Sigmoid colon (tissue), 6 donors: ENCODE measurements at regions not wholly inside any gene's neighbourhood (a gene's known extent, or its start where the extent isn't known, plus 50 kb on each side); places are given as distances from the start of the nearest gene placed in this dataset.
"Not testable (repeated sequence)": the region's sequence is repeated elsewhere in the genome, so short reads cannot be mapped to it uniquely, and the experiment has no call there.

Experiments used
- DNase-seq: peaks from one replicate; pipeline ENCODE4 v3.0.0-alpha.2; 2019
- H3K27ac ChIP-seq, 4 donors: fragments of 200-600 bp; sonication (generic); one replicate each; pipeline ENCODE4 v1.5.1; 2016 to 2019; ENCODE audit warnings: mild to moderate bottlenecking in 1 of 4
- H3K27me3 ChIP-seq, 3 donors: fragments of 200-600 bp; sonication (generic); one replicate each; pipeline ENCODE4 v1.5.1; 2019; ENCODE audit warnings: mild to moderate bottlenecking in 1 of 3
- H3K36me3 ChIP-seq, 4 donors: fragments of 200-600 bp; sonication (generic); one replicate each; pipeline ENCODE4 v1.5.1; 2016 to 2019
- H3K4me1 ChIP-seq, 4 donors: fragments of 200-600 bp; sonication (generic); one replicate each; pipeline ENCODE4 v1.5.1; 2017 to 2019
- H3K4me3 ChIP-seq, 4 donors: fragments of 200-600 bp; sonication (generic); one replicate each; pipeline ENCODE4 v1.5.1; 2017 to 2019; ENCODE audit warnings: mild to moderate bottlenecking in 2 of 4, moderate library complexity in 1 of 4
- H3K9me3 ChIP-seq, 4 donors: fragments of 200-600 bp in 3 of 4; sonication (generic) in 3 of 4; one replicate each; pipeline versions ENCODE4 v1.5.1 to v1.6.1; 2013 to 2019
- CTCF ChIP-seq, 4 experiments: fragments of 450-650 bp in 3 of 4; fragments of 200-600 bp in 1 of 4; IDR thresholded peaks; one replicate each; pipeline ENCODE4 v1.5.1; 2016 to 2019; ENCODE audit warnings: antibody characterized with exemption in 4 of 4, mild to moderate bottlenecking in 3 of 4, moderate library complexity in 2 of 4
- EP300 ChIP-seq, 4 donors: sonication (generic); formaldehyde crosslinking; IDR thresholded peaks; one replicate each; pipeline ENCODE4 v1.6.1; 2017; ENCODE audit warnings: antibody characterized with exemption in 4 of 4
- POLR2A ChIP-seq, 2 donors: fragments of 450-650 bp; IDR thresholded peaks; one replicate each; pipeline ENCODE4 v1.6.1; 2016; ENCODE audit warnings: antibody characterized with exemption in 2 of 2, mild to moderate bottlenecking in 2 of 2, moderate library complexity in 2 of 2
- POLR2AphosphoS5 ChIP-seq, 4 donors: sonication (generic); formaldehyde crosslinking; IDR thresholded peaks; one replicate each; pipeline ENCODE4 v1.6.1; 2017; ENCODE audit warnings: antibody characterized with exemption in 4 of 4
- WGBS, 2 donors: extraction: QIAGEN DNeasy Blood & Tissue Kit; methylation state at CpG; one replicate each; pipeline ENCODE4 v1.1.7; 2013; 5-methylcytosine and 5-hydroxymethylcytosine counted together
- intact Hi-C: fragments of 100-400 bp; cut with DNase I; formaldehyde crosslinking; loops from one replicate; pipeline ENCODE4 v1.15.1; 2023
- donor health status: healthy with polysubstance abuse.
- donor health status: healthy.

GRCh38 chr7:80014511-80014910 lies 120.1 kb upstream of the GNAI1 start:
- no peaks in the 10 kb centered on the region for H3K36me3 ChIP-seq
- no peaks in the 10 kb centered on the region for H3K9me3 ChIP-seq
- no peak for TF ChIP-seq POLR2A (IDR thresholded peaks at IDR 0.05)
- TF ChIP-seq EP300 (IDR thresholded peaks at IDR 0.05), result no peak
- no peak for TF ChIP-seq CTCF (IDR thresholded peaks at IDR 0.05)
- no peak for TF ChIP-seq POLR2AphosphoS5 (IDR thresholded peaks at IDR 0.05)
- no peak overlapping the region for H3K27ac ChIP-seq
- no peak for DNase-seq
- 94 to 98% methylated on average over 2 of the region's 2 CpGs for WGBS, 2 donors
- H3K27me3 ChIP-seq, result no peaks in the 10 kb centered on the region
- intact Hi-C loops, result no loop called here
- H3K4me1 ChIP-seq, result no peaks in the 10 kb centered on the region
- no peak overlapping the region for H3K4me3 ChIP-seq

GRCh38 chr7:80008039-80008438 lies 126.6 kb upstream of the GNAI1 start:
- DNase-seq, result no peak
- Histone ChIP-seq H3K27me3 (no peaks in the 10 kb centered on the region), H3K27ac (no peak overlapping the region), H3K9me3 (no peaks in the 10 kb centered on the region), H3K36me3 (no peaks in the 10 kb centered on the region), H3K4me1 (no peaks in the 10 kb centered on the region), H3K4me3 (no peak overlapping the region)
- no peak for TF ChIP-seq CTCF (IDR thresholded peaks at IDR 0.05)
- no peak for TF ChIP-seq POLR2AphosphoS5 (IDR thresholded peaks at IDR 0.05)
- TF ChIP-seq EP300 (IDR thresholded peaks at IDR 0.05), result no peak
- TF ChIP-seq POLR2A (IDR thresholded peaks at IDR 0.05), result no peak
- 76 to 79% methylated on average over 1 of the region's 1 CpG for WGBS, 2 donors
- intact Hi-C loops, result no loop called here

- DNase-seq, result no peak
- H3K36me3 ChIP-seq, result no peaks in the 10 kb centered on the region
- 64 to 73% methylated on average over 2 of the region's 2 CpGs for WGBS, 2 donors
- no peaks in the 10 kb centered on the region for H3K9me3 ChIP-seq
- intact Hi-C loops, result no loop called here
- no peak for TF ChIP-seq EP300 (IDR thresholded peaks at IDR 0.05)
- no peak for TF ChIP-seq CTCF (IDR thresholded peaks at IDR 0.05)
- TF ChIP-seq POLR2A (IDR thresholded peaks at IDR 0.05), result no peak
- no peak for TF ChIP-seq POLR2AphosphoS5 (IDR thresholded peaks at IDR 0.05)
- no peaks in the 10 kb centered on the region for H3K27me3 ChIP-seq
- H3K4me3 ChIP-seq, result no peak overlapping the region
- H3K4me1 ChIP-seq, result no peaks in the 10 kb centered on the region
- no peak overlapping the region for H3K27ac ChIP-seq
These were observed 131.8 kb upstream of the GNAI1 start for GRCh38 chr7:80002865-80003264.

GRCh38 chr7:79998363-79998762 lies 136.3 kb upstream of the GNAI1 start:
- no peak for DNase-seq
- Histone ChIP-seq H3K27ac (no peak overlapping the region), H3K4me1 (no peaks in the 10 kb centered on the region), H3K4me3 (no peak overlapping the region), H3K36me3 (no peaks in the 10 kb centered on the region), H3K9me3 (no peaks in the 10 kb centered on the region), H3K27me3 (no peaks in the 10 kb centered on the region)
- intact Hi-C loops, result no loop called here
- no peak for TF ChIP-seq POLR2A (IDR thresholded peaks at IDR 0.05)
- TF ChIP-seq POLR2AphosphoS5 (IDR thresholded peaks at IDR 0.05), result no peak
- TF ChIP-seq CTCF (IDR thresholded peaks at IDR 0.05), result no peak
- TF ChIP-seq EP300 (IDR thresholded peaks at IDR 0.05), result no peak
- WGBS, 2 donors, result 64 to 77% methylated on average over 1 of the region's 1 CpG

- H3K4me3 ChIP-seq, result no peak overlapping the region
These were observed 137.3 kb upstream of the GNAI1 start for GRCh38 chr7:79997345-79997744.

GRCh38 chr7:79995741-79996140 lies 138.9 kb upstream of the GNAI1 start:
- H3K27ac ChIP-seq, H3K36me3 ChIP-seq, H3K4me1 ChIP-seq, H3K9me3 ChIP-seq, DNase-seq, intact Hi-C loops, H3K27me3 ChIP-seq, H3K4me3 ChIP-seq: not testable (repeated sequence)
- WGBS, 2 donors, result 84 to 94% methylated on average over 3 of the region's 3 CpGs

More at GRCh38 chr7:79997345-79997744, 137.3 kb upstream of the GNAI1 start:
- WGBS, 2 donors, result 85 to 88% methylated on average over 1 of the region's 1 CpG
- Histone ChIP-seq H3K36me3 (no peaks in the 10 kb centered on the region), H3K27me3 (no peaks in the 10 kb centered on the region), H3K4me1 (no peaks in the 10 kb centered on the region), H3K9me3 (no peaks in the 10 kb centered on the region), H3K27ac (no peak overlapping the region)
- DNase-seq, result no peak
- no peak for TF ChIP-seq CTCF (IDR thresholded peaks at IDR 0.05)
- TF ChIP-seq POLR2AphosphoS5 (IDR thresholded peaks at IDR 0.05), result no peak
- TF ChIP-seq EP300 (IDR thresholded peaks at IDR 0.05), result no peak
- no peak for TF ChIP-seq POLR2A (IDR thresholded peaks at IDR 0.05)
- intact Hi-C loops, result no loop called here
